ENCODE measurements at regions not wholly inside any gene's neighbourhood (a gene's known extent, or its start where the extent isn't known, plus 50 kb on each side); places are given as distances from the start of the nearest gene placed in this dataset.

DNA sequence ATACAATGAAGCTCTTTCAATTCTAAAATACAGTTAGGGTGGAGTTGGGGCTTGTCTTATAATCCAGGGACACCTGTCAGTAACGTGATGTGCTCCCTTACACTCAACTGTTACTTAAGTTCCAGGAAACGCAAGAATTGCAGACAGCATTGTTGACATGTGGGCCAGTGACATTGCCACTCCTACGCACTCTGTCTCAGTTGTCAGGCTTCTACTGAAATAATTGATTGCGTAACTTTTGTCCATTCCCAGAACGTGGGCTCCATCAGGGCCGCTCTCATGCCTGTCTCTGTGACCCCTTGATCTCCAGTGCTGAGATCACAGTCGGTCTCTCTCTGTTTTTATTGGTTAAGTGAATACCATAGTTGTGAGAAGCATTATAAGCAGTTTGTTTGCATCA lies 487.8 kb downstream of the GALR1 start:
- H3K36me3 ChIP-seq (ENCODE audit: control insufficient read depth, insufficient read depth, low read length), result no peaks in the 10 kb centered on the region
- ChIA-PET CTCF (no interaction called here), POLR2A (no interaction called here)
- no peaks in the 10 kb centered on the region for H3K27me3 ChIP-seq (ENCODE audit: control insufficient read depth, insufficient read depth, low read length)
- no peak overlapping the region for H3K4me3 ChIP-seq (ENCODE audit: low read depth, low read length)
- TF ChIP-seq, protein P1, sequence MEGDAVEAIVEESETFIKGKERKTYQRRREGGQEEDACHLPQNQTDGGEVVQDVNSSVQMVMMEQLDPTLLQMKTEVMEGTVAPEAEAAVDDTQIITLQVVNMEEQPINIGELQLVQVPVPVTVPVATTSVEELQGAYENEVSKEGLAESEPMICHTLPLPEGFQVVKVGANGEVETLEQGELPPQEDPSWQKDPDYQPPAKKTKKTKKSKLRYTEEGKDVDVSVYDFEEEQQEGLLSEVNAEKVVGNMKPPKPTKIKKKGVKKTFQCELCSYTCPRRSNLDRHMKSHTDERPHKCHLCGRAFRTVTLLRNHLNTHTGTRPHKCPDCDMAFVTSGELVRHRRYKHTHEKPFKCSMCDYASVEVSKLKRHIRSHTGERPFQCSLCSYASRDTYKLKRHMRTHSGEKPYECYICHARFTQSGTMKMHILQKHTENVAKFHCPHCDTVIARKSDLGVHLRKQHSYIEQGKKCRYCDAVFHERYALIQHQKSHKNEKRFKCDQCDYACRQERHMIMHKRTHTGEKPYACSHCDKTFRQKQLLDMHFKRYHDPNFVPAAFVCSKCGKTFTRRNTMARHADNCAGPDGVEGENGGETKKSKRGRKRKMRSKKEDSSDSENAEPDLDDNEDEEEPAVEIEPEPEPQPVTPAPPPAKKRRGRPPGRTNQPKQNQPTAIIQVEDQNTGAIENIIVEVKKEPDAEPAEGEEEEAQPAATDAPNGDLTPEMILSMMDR (IDR thresholded peaks at IDR 0.05; ENCODE audit: insufficient read depth, low read depth, low read length), result no peak
- no peak for DNase-seq (ENCODE audit: low read depth)

DNA sequence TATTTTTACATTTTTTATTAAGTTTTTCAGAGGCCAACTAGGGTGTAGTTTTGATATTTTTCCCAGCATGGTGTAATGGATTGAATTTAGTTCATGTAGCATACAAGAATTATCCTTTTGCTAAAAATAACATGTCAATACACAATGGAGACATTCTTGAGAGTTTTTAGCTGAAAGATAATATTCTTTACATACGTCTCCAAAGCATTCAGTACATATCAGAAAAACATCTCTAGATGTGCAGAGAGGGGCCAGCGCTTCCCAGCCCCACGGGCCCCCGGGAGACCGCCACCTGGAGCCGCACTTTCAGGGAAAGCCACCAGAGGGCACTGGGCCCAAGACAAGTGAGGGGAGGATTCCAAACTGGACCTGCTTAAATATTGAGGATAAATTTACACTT lies 499.4 kb downstream of the GALR1 start:
- POLR2A ChIA-PET, result no interaction called here
- Histone ChIP-seq H3K27me3 (ENCODE audit: control insufficient read depth, insufficient read depth, low read length) (no peaks in the 10 kb centered on the region; the same call in 1 of the 2 replicates), H3K4me3 (ENCODE audit: low read depth, low read length) (no peak overlapping the region), H3K36me3 (ENCODE audit: control insufficient read depth, insufficient read depth, low read length) (no peaks in the 10 kb centered on the region)
- DNase-seq (ENCODE audit: low read depth), result no peak
- CTCF ChIA-PET, result interaction anchor here (1.1 kb wide), 1 partner anchor 12 kb away, joined by 3 read pairs; no protein-coding TSS in a partner anchor
- TF ChIP-seq, protein P1 (IDR thresholded peaks at IDR 0.05; ENCODE audit: insufficient read depth, low read depth, low read length), result no peak

DNA sequence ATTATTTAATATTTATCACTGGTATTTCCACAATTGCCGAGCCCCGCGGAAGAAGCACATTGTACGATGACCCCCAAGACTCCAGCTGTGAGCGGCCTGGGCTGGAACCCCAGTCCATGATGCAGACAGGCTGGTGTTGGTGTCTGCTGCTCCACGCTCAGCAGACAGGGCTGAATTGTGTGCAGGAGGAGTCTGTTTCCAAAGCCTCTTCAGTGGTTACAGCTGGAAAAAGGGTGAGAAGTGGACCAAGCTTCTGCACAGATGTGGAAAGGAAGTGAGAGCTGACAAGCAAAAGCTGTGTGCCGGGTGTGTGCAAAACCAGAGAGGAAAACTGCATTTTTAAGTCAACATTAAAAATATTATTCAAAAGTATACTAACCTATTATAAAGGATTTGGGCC lies 500.4 kb downstream of the GALR1 start:
- ChIA-PET CTCF (interaction anchor here (1.1 kb wide), 1 partner anchor 11 kb away, joined by 3 read pairs; no protein-coding TSS in a partner anchor), POLR2A (no interaction called here)
- no peaks in the 10 kb centered on the region for H3K36me3 ChIP-seq (ENCODE audit: control insufficient read depth, insufficient read depth, low read length)
- TF ChIP-seq, protein P1 (IDR thresholded peaks at IDR 0.05; ENCODE audit: insufficient read depth, low read depth, low read length), result no peak
- no peak for DNase-seq (ENCODE audit: low read depth)
- no peak overlapping the region for H3K4me3 ChIP-seq (ENCODE audit: low read depth, low read length)
- H3K27me3 ChIP-seq (ENCODE audit: control insufficient read depth, insufficient read depth, low read length), result no peaks in the 10 kb centered on the region; the same call in 1 of the 2 replicates

DNA sequence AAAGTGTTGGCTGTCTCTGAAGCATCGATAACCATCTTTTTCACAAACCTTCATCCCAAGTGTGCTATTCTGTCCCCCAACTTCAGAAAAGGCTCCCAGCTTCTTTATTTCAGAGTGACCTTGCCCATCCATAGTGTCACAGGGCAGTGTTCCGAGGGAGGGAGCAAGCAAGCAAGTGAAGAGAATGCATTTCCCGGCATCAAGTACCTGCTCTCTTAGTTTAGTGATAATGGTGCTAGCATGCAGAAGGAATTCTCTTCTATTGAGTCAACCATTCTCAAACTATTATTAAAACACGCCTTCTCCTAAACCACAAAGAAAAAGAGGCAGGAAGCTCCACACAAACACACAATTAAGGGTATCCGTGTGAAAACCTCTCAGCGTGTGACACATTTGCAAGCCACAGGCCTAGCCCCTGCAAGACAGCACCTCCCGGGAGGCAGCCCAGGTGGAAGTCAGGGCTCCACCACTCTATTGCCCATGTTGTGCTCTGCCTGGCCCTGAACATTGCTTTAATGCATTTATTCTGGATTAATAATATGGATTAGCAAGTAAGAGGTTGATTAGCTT lies 504.9 kb downstream of the GALR1 start:
- TF ChIP-seq, protein P1 (IDR thresholded peaks at IDR 0.05; ENCODE audit: insufficient read depth, low read depth, low read length), result no peak
- DNase-seq (ENCODE audit: low read depth), result no peak
- H3K4me3 ChIP-seq (ENCODE audit: low read depth, low read length), result no peak overlapping the region
- no peaks in the 10 kb centered on the region for H3K36me3 ChIP-seq (ENCODE audit: control insufficient read depth, insufficient read depth, low read length)
- H3K27me3 ChIP-seq (ENCODE audit: control insufficient read depth, insufficient read depth, low read length), result no peaks in the 10 kb centered on the region
- ChIA-PET POLR2A (no interaction called here), CTCF (interaction anchor here (0.6 kb wide), 1 partner anchor 13 kb away, joined by 5 read pairs; no protein-coding TSS in a partner anchor)

DNA sequence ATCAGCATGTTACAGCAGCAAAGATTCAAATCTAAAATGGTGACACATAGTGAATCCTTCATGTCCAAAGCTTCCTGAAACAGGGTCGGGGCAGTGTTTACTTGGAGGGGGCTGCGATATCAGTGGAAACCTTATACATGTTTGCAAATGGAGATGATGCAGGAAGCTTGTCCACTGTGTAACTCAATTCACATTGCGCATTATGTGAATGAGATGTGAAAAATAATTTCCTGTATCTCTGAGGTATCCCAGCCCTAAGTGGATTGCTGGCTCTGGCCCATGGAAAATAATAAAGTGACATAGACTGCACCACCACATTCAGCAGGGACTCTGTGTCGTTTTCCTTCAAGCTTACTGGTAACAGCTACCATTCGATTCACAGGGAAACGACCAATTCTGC lies 505.5 kb downstream of the GALR1 start:
- TF ChIP-seq, protein P1 (IDR thresholded peaks at IDR 0.05; ENCODE audit: insufficient read depth, low read depth, low read length), result no peak
- Histone ChIP-seq H3K4me3 (ENCODE audit: low read depth, low read length) (no peak overlapping the region), H3K27me3 (ENCODE audit: control insufficient read depth, insufficient read depth, low read length) (no peaks in the 10 kb centered on the region), H3K36me3 (ENCODE audit: control insufficient read depth, insufficient read depth, low read length) (no peaks in the 10 kb centered on the region)
- ChIA-PET CTCF (interaction anchor here (0.6 kb wide), 1 partner anchor 13 kb away, joined by 5 read pairs; no protein-coding TSS in a partner anchor), POLR2A (no interaction called here)
- DNase-seq (ENCODE audit: low read depth), result no peak
